Activated gamma-delta T cell treated with Interleukin-2 at 50 U/mL for 16 hours (primary cell): ENCODE measurements at regions not wholly inside any gene's neighbourhood (a gene's known extent, or its start where the extent isn't known, plus 50 kb on each side); places are given as distances from the start of the nearest gene placed in this dataset.
"Not testable (repeated sequence)": the region's sequence is repeated elsewhere in the genome, so short reads cannot be mapped to it uniquely, and the experiment has no call there.

Source experiments
- DNase-seq: peaks from one replicate; pipeline ENCODE4 v3.0.0-alpha.2; 2020

- no peak for DNase-seq
Observed at GRCh38 chr18:47399475-47399874, 148.0 kb upstream of the SKOR2 start.

GRCh38 chr18:47397671-47398319, 146.3 kb upstream of the SKOR2 start:
- DNase-seq, result no peak

DNA sequence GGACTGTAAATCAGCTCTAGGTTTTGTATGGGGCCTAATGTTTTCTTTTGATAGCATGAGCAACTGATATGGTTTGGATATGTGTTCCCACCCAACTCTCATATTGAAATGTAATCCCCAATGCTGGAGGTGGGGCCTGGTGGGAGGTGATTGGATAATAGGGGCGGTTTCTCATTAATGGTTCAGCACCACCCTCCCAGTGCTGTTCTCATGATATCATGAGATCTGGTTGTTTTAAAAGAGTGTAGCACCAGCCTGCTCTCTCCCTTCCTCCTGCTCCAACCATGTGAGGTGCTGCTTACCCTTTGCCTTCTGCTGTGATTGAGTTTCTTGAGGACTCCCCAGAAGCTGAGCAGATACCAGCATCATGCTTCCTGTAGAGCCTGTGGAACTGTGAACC, 140.2 kb upstream of the SKOR2 start:
- DNase-seq, result no peak

- DNase-seq, result no peak
Observed at GRCh38 chr18:47390410-47391024, 139.1 kb upstream of the SKOR2 start.

DNA sequence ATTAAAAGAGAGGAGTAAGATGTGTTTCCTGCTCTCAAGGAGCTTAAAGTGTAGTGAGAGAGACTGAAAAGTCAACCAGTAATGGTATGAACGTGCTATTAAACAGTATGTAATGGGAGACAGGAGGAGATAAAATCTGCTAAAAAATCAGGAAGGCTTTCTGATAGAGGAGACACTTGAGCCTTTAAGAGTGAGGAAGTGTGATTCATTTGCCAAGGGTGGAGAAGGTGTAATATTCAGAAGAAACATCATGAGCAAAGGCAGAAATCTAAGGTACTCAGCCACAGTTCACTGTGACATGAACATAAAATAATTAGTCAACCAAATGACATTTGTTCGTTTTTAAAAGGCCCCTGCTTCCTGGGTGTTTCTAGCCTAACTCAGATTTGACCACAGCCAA, 137.8 kb upstream of the SKOR2 start:
- DNase-seq, result no peak

GRCh38 chr18:47387864-47388263, 136.4 kb upstream of the SKOR2 start:
- no peak for DNase-seq

- no peak for DNase-seq
Observed at GRCh38 chr18:47383729-47384128, 132.3 kb upstream of the SKOR2 start.

DNA sequence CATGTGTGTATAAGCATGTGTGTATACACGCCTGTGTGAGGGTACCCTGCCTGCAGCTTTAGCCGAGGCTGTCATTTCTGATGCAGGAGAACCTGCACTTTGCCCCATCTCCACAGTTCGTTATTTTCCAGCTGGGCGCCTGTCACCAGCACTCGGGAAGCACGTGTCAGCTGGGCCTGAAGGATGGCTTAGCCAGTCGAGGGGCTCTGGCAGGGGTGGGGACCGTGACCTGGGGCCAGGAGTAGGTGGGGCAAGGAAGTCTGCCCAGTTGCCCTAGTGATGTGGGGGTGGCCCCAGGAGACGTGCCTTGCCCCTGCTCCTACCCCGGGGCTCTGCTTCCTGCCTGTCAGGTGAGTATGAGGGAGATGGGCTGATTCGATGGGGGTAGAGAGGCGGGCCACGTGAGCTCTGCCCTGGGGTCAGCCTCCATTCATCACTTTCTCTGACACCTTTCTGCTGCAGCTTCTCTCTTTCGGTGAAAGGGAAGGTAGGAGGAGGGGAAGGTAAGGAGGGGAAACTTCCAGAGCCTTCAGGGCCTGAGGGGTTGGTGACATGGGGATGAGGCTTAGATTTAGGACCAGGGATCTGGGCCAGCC, 130.6 kb upstream of the SKOR2 start:
- DNase-seq, result no peak

- DNase-seq, result no peak
Observed at GRCh38 chr18:47380153-47380552, 128.7 kb upstream of the SKOR2 start.

DNA sequence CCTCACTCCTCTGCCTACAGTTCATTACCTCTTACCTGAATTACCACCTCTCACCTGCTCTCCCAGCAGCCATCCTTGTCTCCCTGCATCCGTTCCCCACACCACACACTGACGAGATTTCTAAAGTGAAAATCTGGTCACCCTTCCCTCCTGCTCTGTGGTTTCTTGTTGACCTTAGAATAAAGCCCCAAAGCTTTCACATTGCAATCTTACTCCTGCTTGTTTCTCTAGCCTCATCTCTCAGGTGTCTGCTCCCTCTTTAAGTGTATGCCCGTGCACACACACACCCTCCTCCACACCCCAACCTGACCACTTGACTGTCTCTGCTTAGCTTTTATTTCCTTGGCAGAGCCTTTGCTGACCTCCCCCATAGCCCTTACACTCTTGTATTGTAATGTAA, 122.0 kb upstream of the SKOR2 start:
- DNase-seq, result no peak

- no peak for DNase-seq
Observed at GRCh38 chr18:47370052-47370451, 118.6 kb upstream of the SKOR2 start.

GRCh38 chr18:47354061-47354460, 102.6 kb upstream of the SKOR2 start:
- DNase-seq, result not testable (repeated sequence)

DNA sequence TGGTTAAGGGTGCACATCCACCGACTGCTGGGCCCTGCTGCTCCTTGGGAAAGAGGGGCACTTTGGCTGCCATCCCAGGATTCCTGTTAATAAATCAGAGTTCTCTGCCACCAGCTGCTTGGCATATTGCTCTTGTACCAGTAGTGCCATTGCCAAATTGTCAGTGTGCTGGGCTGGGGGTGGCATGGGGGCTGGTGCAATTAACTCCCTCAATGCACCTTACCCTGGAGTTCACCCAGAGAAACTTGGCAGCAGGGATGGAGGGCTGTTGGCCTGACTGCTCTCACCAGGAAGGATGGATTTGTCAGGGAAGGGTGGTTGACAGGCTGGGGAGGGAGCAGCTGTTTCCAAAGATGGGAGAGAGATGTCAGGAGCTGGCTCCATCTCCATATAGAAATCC, 94.6 kb upstream of the SKOR2 start:
- no peak for DNase-seq

DNA sequence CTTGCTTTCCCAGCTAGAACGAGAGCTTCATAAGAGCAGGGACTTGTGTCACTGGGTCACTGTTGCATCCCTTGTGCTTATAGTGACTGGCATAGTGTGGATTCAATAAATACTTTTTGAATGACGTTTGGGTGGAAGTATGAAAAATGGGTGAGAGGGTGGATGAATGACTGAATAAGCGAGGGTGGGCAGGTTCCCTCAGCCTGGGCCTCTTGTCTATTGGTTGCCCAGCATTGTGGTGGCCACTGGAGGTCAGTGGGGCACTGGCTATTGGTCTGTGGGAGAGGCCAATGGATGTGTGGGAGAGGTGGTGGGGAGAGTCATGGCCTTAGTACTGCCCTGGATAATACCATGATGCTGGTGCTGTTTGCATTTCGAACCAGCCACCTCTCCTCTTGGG, 93.8 kb upstream of the SKOR2 start:
- no peak for DNase-seq

GRCh38 chr18:47343291-47343690, 91.8 kb upstream of the SKOR2 start:
- no peak for DNase-seq

DNA sequence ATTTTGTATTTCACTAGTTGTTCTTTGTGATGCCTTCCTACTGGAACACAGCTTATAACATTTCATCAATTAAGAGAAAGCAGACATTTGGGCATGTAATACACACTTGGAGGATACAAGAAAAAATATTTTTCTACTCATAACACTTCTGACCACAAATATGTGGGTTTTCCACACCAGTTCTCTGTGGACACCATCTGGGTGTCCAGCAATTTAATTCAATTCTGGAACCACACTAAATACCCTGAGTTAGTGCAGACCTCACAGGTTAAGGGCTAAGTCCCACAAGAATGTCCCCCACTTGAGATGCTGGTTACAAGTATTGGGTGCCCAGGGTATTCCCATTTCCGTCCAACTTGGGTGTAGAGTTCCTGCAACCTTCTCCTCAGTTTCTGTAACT, 91.1 kb upstream of the SKOR2 start:
- DNase-seq, result no peak

- no peak for DNase-seq
Observed at GRCh38 chr18:47341678-47342077, 90.2 kb upstream of the SKOR2 start.

DNA sequence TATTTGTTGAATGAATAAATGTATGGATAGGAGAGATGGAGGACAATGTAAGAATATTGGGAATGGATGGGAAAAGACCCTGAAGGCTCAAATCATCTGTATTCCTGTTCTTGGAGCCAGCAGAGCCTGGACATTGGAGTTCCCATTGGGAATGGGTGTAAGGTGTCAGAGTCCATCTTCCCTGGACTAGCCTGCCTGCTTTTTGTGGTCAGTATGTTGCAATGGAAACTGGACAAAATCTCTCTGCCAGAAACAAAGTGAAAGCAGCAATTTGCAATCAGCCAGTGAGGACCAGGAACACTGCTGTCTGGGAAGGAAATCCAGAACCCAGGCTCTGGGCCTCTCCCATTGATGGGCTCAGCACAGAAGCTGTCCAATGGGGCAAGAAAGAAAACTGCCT, 83.5 kb upstream of the SKOR2 start:
- DNase-seq, result no peak

DNA sequence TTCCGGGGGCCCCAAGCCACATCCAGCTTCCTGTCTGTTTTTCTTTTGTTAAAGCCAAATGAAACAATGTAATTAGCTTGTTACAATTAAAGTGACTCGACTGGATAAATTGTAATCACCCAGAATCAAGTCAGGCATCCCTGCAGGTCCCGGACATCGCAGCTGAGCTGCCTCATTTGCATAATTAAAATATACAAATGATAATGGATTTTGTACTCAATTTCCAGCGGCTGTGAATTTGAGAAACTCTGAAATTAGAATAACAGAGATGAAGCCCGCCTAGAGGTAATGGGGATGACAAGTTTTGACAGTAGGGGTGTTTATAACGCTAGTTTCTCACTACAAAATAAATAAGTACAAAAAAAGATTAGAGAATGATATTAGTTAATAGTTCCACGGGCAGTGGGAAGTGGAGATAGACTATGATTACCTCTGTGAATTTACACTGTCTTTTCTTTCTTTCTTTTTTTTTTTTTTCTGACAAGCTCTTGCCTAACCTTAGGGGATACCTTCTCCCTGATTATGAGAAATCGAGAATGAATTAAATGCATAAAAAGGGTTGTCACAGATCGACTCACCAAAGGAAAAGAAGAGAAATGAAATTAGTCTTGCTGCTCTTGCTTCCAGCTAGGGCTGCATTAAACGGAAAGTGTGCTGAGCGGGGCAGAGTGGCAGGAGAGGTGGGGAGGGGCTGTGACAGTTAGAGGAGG, 82.6 kb upstream of the SKOR2 start:
- DNase-seq, result no peak

DNA sequence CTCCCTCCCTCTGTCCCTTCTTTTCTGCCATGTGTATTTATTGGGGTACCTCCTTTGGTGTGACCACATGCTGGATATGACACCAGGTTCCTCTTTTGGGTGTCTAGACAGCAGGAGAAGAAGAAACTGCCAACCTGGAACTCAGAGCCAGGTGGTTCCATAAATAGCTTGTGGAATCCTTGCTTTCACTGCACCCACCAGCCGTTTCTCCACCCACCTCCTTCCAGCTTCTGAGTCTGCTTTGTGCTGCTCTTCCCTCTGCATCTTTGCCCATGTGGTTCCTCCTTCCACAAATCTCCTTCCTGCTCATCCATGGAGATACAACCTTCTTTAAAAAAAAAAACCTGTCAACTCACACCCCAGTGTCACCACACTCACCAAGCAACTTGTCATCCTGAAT, 80.2 kb upstream of the SKOR2 start:
- DNase-seq, result no peak

- no peak for DNase-seq
Observed at GRCh38 chr18:47331026-47331425, 79.6 kb upstream of the SKOR2 start.

- DNase-seq, result no peak
Observed at GRCh38 chr18:47323158-47323557, 71.7 kb upstream of the SKOR2 start.

DNA sequence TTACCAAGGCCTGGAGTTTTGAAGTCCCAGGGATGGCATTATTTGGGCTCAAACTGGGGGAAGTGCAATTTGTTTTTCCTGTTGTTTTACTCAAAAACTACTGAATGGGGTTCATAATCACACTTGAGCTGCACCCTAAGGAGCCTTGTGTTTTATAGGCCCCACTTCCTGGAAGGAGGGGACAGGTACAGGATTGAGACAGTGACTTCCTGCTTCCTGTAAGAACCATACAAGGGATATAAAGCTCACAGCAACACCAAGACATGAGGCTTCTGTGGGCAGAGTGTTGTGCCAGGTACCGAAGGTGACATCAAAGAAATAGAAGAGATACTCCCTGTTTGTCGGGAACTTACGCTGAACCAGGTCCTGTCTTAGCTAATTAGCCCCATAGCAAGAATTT, 70.4 kb upstream of the SKOR2 start:
- DNase-seq, result no peak

DNA sequence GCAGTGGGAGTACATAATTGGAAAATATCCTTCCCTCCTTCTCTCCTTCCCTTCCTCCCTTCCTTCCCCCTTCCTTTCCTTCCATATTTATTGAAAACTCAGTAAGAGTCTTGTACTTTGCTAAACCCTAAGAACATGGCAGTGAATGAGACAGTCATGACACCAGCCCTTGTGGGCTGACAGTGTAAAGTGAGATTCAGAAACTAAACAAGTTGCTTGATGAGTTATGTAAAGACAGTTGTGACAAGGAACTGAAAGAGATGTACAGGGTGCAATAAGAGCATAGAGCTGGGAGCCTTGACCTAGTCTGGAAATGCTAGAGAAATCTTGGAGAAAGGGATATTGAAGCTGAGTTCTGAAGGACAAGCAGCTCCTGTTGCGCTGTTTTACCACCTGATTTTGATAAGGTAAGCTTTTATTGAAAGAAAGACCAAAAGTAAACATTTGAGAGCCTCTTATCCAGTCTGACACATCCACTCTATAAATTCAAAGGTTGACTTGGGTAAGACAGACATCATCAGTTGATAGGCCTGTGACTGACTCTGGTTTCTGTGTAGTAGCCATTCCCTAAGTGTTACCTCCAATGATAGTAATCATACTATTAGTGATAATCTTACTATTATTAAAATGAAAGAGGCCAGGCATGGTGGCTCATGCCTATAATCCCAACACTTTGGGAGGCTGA, 66.5 kb upstream of the SKOR2 start:
- no peak for DNase-seq
